ENCODE measurements at regions not wholly inside any gene's neighbourhood (a gene's known extent, or its start where the extent isn't known, plus 50 kb on each side); places are given as distances from the start of the nearest gene placed in this dataset.

DNA sequence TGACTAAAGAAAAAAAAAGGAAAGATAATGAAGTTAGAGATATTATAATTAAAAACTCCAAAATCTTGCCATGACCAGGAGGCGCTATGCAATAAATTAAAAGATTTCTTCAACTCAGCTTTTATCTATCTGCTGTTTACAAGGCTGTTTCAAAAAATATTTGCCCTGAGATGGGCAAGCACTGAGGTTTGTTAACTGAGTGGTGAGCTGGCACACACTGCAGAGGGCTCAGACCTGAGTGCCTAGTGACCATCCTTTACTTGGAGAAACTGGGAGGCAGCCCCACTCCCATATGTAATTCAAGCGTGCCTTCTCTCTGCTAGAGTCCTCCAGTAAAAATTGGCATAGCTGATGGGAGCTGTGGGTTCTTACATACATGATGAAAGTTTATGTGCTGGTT, 198.7 kb upstream of the TBC1D5 start (continued):
- TF ChIP-seq, protein P1, sequence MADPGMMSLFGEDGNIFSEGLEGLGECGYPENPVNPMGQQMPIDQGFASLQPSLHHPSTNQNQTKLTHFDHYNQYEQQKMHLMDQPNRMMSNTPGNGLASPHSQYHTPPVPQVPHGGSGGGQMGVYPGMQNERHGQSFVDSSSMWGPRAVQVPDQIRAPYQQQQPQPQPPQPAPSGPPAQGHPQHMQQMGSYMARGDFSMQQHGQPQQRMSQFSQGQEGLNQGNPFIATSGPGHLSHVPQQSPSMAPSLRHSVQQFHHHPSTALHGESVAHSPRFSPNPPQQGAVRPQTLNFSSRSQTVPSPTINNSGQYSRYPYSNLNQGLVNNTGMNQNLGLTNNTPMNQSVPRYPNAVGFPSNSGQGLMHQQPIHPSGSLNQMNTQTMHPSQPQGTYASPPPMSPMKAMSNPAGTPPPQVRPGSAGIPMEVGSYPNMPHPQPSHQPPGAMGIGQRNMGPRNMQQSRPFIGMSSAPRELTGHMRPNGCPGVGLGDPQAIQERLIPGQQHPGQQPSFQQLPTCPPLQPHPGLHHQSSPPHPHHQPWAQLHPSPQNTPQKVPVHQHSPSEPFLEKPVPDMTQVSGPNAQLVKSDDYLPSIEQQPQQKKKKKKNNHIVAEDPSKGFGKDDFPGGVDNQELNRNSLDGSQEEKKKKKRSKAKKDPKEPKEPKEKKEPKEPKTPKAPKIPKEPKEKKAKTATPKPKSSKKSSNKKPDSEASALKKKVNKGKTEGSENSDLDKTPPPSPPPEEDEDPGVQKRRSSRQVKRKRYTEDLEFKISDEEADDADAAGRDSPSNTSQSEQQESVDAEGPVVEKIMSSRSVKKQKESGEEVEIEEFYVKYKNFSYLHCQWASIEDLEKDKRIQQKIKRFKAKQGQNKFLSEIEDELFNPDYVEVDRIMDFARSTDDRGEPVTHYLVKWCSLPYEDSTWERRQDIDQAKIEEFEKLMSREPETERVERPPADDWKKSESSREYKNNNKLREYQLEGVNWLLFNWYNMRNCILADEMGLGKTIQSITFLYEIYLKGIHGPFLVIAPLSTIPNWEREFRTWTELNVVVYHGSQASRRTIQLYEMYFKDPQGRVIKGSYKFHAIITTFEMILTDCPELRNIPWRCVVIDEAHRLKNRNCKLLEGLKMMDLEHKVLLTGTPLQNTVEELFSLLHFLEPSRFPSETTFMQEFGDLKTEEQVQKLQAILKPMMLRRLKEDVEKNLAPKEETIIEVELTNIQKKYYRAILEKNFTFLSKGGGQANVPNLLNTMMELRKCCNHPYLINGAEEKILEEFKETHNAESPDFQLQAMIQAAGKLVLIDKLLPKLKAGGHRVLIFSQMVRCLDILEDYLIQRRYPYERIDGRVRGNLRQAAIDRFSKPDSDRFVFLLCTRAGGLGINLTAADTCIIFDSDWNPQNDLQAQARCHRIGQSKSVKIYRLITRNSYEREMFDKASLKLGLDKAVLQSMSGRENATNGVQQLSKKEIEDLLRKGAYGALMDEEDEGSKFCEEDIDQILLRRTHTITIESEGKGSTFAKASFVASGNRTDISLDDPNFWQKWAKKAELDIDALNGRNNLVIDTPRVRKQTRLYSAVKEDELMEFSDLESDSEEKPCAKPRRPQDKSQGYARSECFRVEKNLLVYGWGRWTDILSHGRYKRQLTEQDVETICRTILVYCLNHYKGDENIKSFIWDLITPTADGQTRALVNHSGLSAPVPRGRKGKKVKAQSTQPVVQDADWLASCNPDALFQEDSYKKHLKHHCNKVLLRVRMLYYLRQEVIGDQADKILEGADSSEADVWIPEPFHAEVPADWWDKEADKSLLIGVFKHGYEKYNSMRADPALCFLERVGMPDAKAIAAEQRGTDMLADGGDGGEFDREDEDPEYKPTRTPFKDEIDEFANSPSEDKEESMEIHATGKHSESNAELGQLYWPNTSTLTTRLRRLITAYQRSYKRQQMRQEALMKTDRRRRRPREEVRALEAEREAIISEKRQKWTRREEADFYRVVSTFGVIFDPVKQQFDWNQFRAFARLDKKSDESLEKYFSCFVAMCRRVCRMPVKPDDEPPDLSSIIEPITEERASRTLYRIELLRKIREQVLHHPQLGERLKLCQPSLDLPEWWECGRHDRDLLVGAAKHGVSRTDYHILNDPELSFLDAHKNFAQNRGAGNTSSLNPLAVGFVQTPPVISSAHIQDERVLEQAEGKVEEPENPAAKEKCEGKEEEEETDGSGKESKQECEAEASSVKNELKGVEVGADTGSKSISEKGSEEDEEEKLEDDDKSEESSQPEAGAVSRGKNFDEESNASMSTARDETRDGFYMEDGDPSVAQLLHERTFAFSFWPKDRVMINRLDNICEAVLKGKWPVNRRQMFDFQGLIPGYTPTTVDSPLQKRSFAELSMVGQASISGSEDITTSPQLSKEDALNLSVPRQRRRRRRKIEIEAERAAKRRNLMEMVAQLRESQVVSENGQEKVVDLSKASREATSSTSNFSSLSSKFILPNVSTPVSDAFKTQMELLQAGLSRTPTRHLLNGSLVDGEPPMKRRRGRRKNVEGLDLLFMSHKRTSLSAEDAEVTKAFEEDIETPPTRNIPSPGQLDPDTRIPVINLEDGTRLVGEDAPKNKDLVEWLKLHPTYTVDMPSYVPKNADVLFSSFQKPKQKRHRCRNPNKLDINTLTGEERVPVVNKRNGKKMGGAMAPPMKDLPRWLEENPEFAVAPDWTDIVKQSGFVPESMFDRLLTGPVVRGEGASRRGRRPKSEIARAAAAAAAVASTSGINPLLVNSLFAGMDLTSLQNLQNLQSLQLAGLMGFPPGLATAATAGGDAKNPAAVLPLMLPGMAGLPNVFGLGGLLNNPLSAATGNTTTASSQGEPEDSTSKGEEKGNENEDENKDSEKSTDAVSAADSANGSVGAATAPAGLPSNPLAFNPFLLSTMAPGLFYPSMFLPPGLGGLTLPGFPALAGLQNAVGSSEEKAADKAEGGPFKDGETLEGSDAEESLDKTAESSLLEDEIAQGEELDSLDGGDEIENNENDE (IDR thresholded peaks at IDR 0.05; ENCODE audit: insufficient replicate concordance, low read length) = no peak
- TF ChIP-seq ASH2L (IDR thresholded peaks at IDR 0.05; ENCODE audit: low read length) (no peak), TAF1 (IDR thresholded peaks at IDR 0.05; ENCODE audit: low read depth, low read length) (no peak), TCF12 (IDR thresholded peaks at IDR 0.05; ENCODE audit: low read depth, low read length) (no peak), POLR2AphosphoS5 (IDR thresholded peaks at IDR 0.05; ENCODE audit: low read depth, low read length) (no peak)

Data from H1 (cell line).